ENCODE measurements at regions not wholly inside any gene's neighbourhood (a gene's known extent, or its start where the extent isn't known, plus 50 kb on each side); places are given as distances from the start of the nearest gene placed in this dataset.
A peak's percentile ranks its signal among the peaks of the same experiment; 100 is the strongest.

- TF ChIP-seq, protein P1, sequence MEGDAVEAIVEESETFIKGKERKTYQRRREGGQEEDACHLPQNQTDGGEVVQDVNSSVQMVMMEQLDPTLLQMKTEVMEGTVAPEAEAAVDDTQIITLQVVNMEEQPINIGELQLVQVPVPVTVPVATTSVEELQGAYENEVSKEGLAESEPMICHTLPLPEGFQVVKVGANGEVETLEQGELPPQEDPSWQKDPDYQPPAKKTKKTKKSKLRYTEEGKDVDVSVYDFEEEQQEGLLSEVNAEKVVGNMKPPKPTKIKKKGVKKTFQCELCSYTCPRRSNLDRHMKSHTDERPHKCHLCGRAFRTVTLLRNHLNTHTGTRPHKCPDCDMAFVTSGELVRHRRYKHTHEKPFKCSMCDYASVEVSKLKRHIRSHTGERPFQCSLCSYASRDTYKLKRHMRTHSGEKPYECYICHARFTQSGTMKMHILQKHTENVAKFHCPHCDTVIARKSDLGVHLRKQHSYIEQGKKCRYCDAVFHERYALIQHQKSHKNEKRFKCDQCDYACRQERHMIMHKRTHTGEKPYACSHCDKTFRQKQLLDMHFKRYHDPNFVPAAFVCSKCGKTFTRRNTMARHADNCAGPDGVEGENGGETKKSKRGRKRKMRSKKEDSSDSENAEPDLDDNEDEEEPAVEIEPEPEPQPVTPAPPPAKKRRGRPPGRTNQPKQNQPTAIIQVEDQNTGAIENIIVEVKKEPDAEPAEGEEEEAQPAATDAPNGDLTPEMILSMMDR (IDR thresholded peaks at IDR 0.05; ENCODE audit: low read depth, low read length, missing control alignments), result no peak
- H3K4me3 ChIP-seq (ENCODE audit: low read depth, low read length), result no peak overlapping the region
- DNase-seq (ENCODE audit: low read depth), result no peak
These were observed 310.3 kb upstream of the CCL2 start for GRCh38 chr17:33944826-33945225.

- TF ChIP-seq, protein P1 (IDR thresholded peaks at IDR 0.05; ENCODE audit: low read depth, low read length, missing control alignments), result no peak
- no peak overlapping the region for H3K4me3 ChIP-seq (ENCODE audit: low read depth, low read length)
- no peak for DNase-seq (ENCODE audit: low read depth)
These were observed 309.2 kb upstream of the CCL2 start for GRCh38 chr17:33945646-33946546.

- no peak for DNase-seq (ENCODE audit: low read depth)
- TF ChIP-seq, protein P1 (IDR thresholded peaks at IDR 0.05; ENCODE audit: low read depth, low read length, missing control alignments), result no peak
- H3K4me3 ChIP-seq (ENCODE audit: low read depth, low read length), result no peak overlapping the region
These were observed 307.3 kb upstream of the CCL2 start for GRCh38 chr17:33947762-33948161.

DNA sequence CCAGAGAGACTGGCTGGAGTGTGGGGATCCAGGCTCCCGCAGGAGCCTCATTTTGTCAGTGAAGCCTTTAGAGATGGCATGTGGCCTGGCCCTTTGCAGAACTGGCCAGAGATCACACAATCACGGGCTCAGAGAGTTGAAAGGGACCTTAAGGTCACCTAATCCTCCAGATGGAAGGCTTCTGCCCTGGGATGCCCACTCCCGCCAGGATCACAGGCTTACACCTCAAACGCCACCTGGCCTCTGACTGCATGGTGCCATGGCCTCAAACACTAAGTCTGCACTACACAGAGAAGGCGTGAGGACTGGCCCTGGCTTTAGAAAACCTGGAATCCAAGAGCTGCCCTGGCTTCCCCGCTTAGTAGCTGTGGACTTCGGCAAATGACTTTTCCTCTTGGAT, 306.8 kb upstream of the CCL2 start:
- no peak overlapping the region for H3K4me3 ChIP-seq (ENCODE audit: low read depth, low read length)
- DNase-seq (ENCODE audit: low read depth), result no peak
- TF ChIP-seq, protein P1 (IDR thresholded peaks at IDR 0.05; ENCODE audit: low read depth, low read length, missing control alignments), result no peak

GRCh38 chr17:33949100-33949499, 306.0 kb upstream of the CCL2 start:
- DNase-seq (ENCODE audit: low read depth), result no peak
- TF ChIP-seq, protein P1 (IDR thresholded peaks at IDR 0.05; ENCODE audit: low read depth, low read length, missing control alignments), result peak; percentile 49
- no peak overlapping the region for H3K4me3 ChIP-seq (ENCODE audit: low read depth, low read length)

- TF ChIP-seq, protein P1 (IDR thresholded peaks at IDR 0.05; ENCODE audit: low read depth, low read length, missing control alignments), result no peak
- H3K4me3 ChIP-seq (ENCODE audit: low read depth, low read length), result no peak overlapping the region
- no peak for DNase-seq (ENCODE audit: low read depth)
These were observed 305.0 kb upstream of the CCL2 start for GRCh38 chr17:33950061-33950460.

GRCh38 chr17:33952425-33952824, 302.7 kb upstream of the CCL2 start:
- no peak for DNase-seq (ENCODE audit: low read depth)
- H3K4me3 ChIP-seq (ENCODE audit: low read depth, low read length), result no peak overlapping the region
- TF ChIP-seq, protein P1 (IDR thresholded peaks at IDR 0.05; ENCODE audit: low read depth, low read length, missing control alignments), result no peak

All from GM12864 (cell line).